ENCODE measurements at regions not wholly inside any gene's neighbourhood (a gene's known extent, or its start where the extent isn't known, plus 50 kb on each side); places are given as distances from the start of the nearest gene placed in this dataset.

DNA sequence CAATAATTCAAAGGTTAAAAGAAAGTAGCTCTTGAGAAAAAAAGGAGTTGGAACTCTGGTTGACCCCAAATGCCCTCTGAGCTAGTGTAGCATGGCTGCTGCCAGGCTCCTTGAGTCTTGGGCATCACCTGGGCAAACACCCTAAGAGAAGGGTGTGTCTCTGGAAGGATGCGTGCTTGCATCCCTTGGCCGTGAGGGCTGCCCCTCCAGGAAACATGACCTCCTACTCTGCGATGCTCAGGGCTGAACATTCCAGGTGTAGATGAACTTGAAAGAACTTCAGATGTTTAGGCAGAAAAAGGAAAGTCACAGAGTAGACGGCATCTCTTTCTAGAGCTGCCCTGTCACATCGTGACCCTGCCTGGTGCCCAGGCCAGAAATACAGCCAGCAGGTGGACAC lies 189.4 kb upstream of the TCERG1L start:
- Histone ChIP-seq H3K27me3 (ENCODE audit: control insufficient read depth, insufficient read depth, low read length) (no peaks in the 10 kb centered on the region), H3K4me3 (ENCODE audit: low read depth, low read length) (no peak overlapping the region), H3K36me3 (ENCODE audit: control insufficient read depth, insufficient read depth, low read length) (no peaks in the 10 kb centered on the region)
- FAIRE-seq: no peak
- no peak for DNase-seq (ENCODE audit: low read depth)
- TF ChIP-seq, protein P1, sequence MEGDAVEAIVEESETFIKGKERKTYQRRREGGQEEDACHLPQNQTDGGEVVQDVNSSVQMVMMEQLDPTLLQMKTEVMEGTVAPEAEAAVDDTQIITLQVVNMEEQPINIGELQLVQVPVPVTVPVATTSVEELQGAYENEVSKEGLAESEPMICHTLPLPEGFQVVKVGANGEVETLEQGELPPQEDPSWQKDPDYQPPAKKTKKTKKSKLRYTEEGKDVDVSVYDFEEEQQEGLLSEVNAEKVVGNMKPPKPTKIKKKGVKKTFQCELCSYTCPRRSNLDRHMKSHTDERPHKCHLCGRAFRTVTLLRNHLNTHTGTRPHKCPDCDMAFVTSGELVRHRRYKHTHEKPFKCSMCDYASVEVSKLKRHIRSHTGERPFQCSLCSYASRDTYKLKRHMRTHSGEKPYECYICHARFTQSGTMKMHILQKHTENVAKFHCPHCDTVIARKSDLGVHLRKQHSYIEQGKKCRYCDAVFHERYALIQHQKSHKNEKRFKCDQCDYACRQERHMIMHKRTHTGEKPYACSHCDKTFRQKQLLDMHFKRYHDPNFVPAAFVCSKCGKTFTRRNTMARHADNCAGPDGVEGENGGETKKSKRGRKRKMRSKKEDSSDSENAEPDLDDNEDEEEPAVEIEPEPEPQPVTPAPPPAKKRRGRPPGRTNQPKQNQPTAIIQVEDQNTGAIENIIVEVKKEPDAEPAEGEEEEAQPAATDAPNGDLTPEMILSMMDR (IDR thresholded peaks at IDR 0.05; ENCODE audit: insufficient read depth, low read length, severe bottlenecking): no peak

DNA sequence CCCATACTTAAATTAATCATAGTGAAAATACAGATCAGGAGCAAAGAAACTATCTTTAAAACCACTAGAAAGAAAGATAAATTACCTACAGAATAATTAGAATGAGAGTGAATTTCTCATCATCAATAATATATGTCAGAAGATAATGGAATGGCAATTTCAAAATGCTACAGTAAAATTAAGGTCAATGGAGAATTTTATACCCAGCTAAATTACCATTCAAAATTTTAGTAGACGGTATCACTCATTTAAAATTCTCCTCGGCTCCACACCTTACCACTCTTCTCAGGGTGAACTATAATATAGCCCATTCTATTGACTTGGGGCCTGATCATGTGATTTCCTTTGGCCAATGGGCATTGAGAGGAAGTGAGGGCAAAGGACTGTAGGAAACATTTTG lies 192.5 kb upstream of the TCERG1L start:
- no peak for FAIRE-seq
- no peaks in the 10 kb centered on the region for H3K36me3 ChIP-seq (ENCODE audit: control insufficient read depth, insufficient read depth, low read length)
- H3K27me3 ChIP-seq (ENCODE audit: control insufficient read depth, insufficient read depth, low read length): no peaks in the 10 kb centered on the region
- TF ChIP-seq, protein P1 (IDR thresholded peaks at IDR 0.05; ENCODE audit: insufficient read depth, low read length, severe bottlenecking): no peak
- DNase-seq (ENCODE audit: low read depth): no peak
- no peak overlapping the region for H3K4me3 ChIP-seq (ENCODE audit: low read depth, low read length)

GRCh38 chr10:131511391-131511790 lies 199.9 kb upstream of the TCERG1L start:
- TF ChIP-seq, protein P1 (IDR thresholded peaks at IDR 0.05; ENCODE audit: insufficient read depth, low read length, severe bottlenecking): no peak
- Histone ChIP-seq H3K36me3 (ENCODE audit: control insufficient read depth, insufficient read depth, low read length) (no peaks in the 10 kb centered on the region), H3K27me3 (ENCODE audit: control insufficient read depth, insufficient read depth, low read length) (no peaks in the 10 kb centered on the region), H3K4me3 (ENCODE audit: low read depth, low read length) (no peak overlapping the region)
- DNase-seq (ENCODE audit: low read depth): no peak
- FAIRE-seq: no peak

GRCh38 chr10:131512852-131513251 lies 201.3 kb upstream of the TCERG1L start:
- FAIRE-seq (no peak), DNase-seq (ENCODE audit: low read depth) (no peak)
- no peaks in the 10 kb centered on the region for H3K36me3 ChIP-seq (ENCODE audit: control insufficient read depth, insufficient read depth, low read length)
- TF ChIP-seq, protein P1 (IDR thresholded peaks at IDR 0.05; ENCODE audit: insufficient read depth, low read length, severe bottlenecking): no peak
- no peaks in the 10 kb centered on the region for H3K27me3 ChIP-seq (ENCODE audit: control insufficient read depth, insufficient read depth, low read length)
- no peak overlapping the region for H3K4me3 ChIP-seq (ENCODE audit: low read depth, low read length)

GRCh38 chr10:131513445-131513844 lies 201.9 kb upstream of the TCERG1L start:
- Histone ChIP-seq H3K4me3 (ENCODE audit: low read depth, low read length) (no peak overlapping the region), H3K36me3 (ENCODE audit: control insufficient read depth, insufficient read depth, low read length) (no peaks in the 10 kb centered on the region), H3K27me3 (ENCODE audit: control insufficient read depth, insufficient read depth, low read length) (no peaks in the 10 kb centered on the region)
- DNase-seq (ENCODE audit: low read depth) (no peak), FAIRE-seq (peak; percentile 47)
- TF ChIP-seq, protein P1 (IDR thresholded peaks at IDR 0.05; ENCODE audit: insufficient read depth, low read length, severe bottlenecking): no peak

- Histone ChIP-seq H3K36me3 (ENCODE audit: control insufficient read depth, insufficient read depth, low read length) (no peaks in the 10 kb centered on the region), H3K27me3 (ENCODE audit: control insufficient read depth, insufficient read depth, low read length) (no peaks in the 10 kb centered on the region), H3K4me3 (ENCODE audit: low read depth, low read length) (no peak overlapping the region)
- FAIRE-seq (no peak), DNase-seq (ENCODE audit: low read depth) (no peak)
- TF ChIP-seq, protein P1 (IDR thresholded peaks at IDR 0.05; ENCODE audit: insufficient read depth, low read length, severe bottlenecking): no peak
Observed at GRCh38 chr10:131513901-131514300, 202.4 kb upstream of the TCERG1L start.

Data from bronchial epithelial cell (primary cell).